Inflammatory macrophage treated with lipopolysaccharide for 1 hour (primary cell): ENCODE measurements at regions not wholly inside any gene's neighbourhood (a gene's known extent, or its start where the extent isn't known, plus 50 kb on each side); places are given as distances from the start of the nearest gene placed in this dataset.
A peak's percentile ranks its signal among the peaks of the same experiment; 100 is the strongest.
"Not testable (repeated sequence)": the region's sequence is repeated elsewhere in the genome, so short reads cannot be mapped to it uniquely, and the experiment has no call there.

Experiments used
- DNase-seq, 2 donors: peaks; one replicate each; pipeline ENCODE4 v3.0.0-alpha.2; 2020 to 2022

DNA sequence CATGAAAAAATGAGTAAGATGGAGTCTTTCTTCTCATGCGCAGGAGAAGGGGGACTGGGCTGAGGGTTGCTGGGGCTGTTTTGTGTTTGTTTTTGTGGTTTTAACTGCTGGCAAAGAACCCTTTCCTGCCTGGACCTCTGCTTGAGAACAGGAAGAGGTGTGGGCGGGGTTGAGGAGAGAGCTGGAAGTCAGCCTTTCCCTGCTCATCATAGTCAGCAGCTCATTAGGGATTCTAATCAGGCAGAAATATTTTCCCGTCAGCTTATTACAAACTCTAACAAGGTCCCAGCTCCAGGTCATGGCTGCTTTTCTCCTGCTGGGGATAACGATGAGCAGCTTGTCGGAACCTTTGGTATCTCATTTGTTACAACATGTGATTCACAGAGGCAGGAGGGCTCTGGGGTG lies 185.0 kb upstream of the NRXN3 start:
- no peak for DNase-seq

DNA sequence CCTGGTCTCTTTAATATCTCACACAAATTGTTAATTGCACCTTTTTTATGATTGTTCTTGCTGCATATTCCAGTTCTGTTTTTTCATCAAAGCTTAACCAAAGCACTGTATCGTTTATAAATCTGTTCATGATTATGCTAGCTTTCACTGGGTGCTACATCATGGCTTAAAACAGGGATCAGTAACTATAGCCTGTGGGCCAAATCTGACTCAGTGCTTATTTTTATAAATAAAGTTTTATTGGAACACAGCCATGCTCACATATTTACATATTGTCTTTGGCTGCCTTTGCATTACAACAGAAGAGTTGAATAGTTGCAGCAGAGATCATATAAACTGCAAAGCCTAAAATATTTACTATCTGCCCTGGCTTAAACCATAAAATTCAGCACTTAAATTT lies 183.4 kb upstream of the NRXN3 start:
- DNase-seq: no peak

DNA sequence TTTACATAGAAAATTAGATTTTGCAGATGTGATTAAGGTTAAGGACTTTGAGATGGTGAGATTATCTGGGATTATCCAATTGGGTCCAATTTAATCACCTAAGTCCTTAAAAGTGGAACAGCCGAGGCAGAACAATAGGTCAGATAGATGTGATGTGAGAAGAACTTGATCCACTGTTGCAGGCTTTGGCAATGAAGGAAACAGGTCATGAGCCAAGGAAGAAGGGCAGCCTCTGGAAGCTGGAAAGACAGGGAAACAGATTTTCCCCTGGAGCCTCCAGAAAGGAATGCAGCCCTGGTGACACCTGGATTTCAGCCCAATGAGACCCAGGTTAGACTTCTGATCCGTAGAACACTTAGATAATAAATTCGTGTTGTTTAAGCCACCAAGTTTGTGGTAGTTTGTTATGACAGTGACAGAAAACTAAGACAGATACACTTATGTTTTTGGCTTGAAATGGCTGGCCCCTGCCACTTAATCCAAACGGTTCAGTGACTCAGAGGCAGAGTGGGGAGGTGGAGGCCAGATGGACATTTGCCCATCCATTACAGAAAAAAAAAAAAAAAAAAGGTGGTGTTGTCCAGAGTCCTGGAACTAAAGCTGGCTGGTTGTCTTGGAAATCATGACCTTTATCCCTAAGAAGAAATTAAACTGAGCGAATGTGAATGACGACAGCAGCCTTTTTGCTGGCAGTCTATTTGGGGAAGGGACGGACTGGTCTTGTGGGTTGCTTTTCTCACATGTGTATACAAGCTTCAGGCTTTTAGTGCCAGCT lies 181.9 kb upstream of the NRXN3 start:
- DNase-seq: no peak

DNA sequence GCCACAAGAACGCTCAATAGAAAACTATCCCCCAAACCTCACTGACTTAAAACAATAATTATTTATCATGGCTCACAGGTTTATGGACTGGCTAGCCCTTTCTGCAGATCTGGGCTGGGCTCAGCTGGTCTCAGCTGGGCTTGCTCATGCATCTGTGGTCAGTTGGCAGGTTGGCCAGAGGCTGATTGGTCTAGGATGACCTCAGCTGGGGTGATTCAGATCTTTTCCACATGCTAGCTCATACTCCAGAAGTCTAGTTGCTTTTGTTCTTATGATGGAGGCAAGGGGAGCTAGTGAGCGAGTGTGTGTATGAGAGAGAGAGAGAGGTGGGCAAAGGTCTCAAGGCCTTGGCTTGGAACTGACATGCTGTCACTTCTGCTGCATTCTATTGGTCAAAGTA lies 181.2 kb upstream of the NRXN3 start:
- no peak for DNase-seq

DNA sequence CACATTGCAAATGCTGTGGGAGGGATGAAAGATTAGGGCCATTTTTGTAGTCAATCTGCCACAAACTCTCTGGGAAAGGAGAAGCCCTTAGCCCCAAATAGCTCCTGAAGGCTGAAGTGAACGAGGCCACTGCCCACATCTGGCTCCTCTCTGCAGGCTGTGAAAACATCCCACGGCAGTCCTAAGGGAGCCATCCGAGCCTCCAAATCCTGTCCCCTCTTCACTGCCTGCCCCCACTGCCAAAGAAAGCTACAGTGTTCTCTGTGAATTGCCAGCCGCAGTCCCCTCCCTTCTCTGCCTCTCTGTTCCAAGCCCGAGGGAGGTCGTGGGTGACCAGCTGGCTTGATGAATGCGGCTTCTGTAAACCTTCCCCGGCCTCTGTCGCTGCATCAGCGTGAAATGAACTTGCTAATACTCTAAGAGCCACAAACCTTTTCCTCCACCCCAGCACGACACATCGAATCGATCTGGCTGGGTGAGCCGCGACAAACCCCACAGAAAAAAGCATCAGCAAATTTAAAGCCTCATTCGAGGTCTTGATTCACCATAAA lies 180.7 kb upstream of the NRXN3 start:
- no peak for DNase-seq

DNA sequence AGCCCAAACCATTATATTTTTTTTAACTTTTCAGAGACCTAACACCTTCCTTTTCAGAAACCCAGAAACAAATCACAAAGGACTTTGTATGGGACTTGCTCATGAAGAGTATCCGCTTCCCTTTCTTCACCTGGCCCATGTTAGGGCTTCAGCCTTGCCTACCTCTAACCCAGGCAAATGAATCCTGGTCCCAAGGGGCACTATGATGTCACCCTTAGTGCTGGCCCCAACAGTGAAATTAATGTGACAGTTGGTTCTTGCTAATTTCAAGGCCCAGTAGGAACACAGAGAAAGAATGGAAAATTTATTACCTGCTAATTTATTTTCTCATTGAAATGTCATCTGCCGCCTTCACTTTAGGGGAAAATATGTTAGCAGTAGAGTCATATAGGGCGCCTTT lies 179.8 kb upstream of the NRXN3 start:
- no peak for DNase-seq

DNA sequence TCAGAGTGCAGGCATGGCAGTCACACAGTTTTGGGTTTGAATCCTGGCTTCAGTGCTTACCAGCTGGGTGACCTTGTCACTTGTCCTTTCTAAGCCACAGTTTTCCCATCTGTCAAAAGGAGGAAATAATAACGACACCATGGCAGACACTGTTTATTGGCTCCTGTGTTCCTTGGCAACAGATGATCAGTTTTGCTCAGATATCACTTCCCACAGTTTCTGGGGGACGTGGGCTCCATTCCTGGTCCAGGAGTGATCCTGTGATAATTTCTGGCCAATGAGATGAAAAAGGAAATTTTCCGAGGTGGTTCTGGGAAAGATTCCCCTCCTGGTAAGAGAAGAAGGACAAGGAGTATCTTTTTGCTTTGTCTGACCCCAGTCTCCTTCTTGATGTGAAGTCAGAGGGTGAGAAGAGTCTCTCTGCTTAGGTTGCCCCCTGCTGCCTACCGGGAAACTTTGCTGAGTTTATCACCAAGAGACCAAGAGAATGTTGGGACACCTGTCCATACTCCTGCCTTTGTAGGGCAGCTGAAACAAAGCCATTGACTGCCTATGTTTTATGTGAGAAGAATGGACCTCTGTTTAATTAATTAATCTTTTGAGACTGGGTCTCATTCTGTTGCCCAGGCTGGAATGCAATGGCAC lies 178.9 kb upstream of the NRXN3 start:
- no peak for DNase-seq

DNA sequence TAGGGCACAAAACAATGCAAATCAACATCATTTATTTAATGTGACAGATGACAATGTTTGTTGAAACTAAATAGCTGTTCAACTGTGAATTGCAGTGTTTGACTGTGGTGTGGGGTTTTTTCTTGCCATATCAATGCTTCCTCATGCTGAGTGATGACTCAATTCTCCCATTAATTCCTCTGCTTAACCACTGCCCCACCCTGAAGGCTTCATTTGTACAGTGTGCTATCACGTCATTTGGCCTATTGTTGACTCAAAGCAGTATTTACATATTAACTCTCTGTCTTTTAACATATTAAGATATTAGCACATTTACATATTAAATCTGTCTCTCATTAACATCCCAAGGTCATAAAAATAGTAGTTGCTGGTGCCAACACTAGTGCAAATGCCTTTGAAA lies 164.8 kb upstream of the NRXN3 start:
- peak; percentile 33 to 82 for DNase-seq

DNA sequence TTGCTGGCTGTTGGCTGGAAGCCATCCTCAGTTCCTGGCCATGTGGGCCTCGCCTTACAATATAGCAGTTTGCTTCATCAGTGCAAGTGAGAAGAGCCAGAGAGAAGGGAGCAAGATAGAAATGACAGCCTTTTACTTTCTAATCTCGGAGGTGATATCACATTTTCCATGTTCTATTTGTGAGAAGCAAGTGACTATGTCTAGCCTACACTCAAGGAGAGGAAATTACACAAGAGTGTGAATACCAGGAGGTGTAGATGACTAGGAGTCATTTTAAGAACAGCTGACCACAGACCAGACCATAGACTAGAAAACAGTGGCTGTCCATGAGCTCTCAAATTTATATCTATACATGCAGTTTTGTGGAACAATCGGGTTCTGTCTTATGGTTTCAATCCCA lies 163.0 kb upstream of the NRXN3 start:
- peak; percentile 14 to 68 for DNase-seq

DNA sequence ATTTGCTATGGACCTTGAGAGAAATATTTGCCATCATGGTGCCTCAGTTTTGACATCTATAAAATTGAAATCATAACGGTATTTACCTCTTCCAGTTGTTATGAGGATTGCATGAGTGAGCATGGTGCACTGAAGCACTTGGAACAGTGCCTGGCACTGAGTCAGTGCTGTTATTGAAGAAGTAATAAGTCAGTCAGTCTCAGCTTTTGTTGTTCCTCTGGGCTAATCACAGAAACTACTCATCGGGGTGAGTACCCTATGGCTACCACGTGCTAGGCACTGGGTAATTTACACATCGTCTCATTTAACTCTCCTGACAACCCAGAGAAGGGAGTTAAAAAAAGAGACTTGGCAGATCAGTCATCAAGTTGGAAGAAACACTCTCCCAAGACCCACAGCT lies 159.5 kb upstream of the NRXN3 start:
- DNase-seq: peak in 1 of 2 donors; percentile 31

DNA sequence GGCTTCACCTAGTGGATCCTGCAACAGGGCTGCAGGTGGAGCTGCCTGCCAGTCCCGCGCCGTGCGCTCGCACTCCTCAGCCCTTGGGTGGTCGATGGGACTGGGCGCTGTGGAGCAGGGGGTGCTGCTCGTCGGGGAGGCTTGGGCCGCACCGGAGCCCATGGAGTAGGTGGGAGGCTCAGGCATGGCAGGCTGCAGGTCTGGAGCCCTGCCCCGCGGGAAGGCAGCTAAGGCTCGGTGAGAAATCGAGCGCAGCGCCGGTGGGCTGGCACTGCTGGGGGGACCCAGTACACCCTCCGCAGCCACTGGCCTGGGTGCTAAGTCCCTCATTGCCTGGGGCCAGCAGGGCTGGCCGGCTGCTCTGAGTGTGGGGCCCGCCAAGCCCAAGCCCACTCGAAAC lies 156.3 kb upstream of the NRXN3 start:
- DNase-seq: not testable (repeated sequence)

DNA sequence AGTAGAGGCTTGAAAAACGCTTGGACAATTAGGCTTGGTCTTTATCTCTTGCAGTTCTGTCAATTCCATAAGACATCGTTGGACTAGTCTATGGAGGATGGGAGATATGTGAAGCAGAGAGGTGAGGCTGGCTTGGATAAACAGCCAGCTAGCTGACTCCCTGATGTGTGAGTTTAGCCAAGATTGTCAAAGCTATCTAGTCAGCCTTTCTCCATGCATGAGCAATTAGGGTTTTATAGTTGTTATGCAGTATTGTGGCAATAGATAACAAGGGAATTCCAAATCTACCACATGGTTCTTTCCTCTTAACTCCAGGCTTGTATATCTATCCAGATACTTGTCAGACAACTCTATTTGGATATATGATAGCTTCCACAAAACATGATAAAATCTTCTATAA lies 153.6 kb upstream of the NRXN3 start:
- no peak for DNase-seq

DNA sequence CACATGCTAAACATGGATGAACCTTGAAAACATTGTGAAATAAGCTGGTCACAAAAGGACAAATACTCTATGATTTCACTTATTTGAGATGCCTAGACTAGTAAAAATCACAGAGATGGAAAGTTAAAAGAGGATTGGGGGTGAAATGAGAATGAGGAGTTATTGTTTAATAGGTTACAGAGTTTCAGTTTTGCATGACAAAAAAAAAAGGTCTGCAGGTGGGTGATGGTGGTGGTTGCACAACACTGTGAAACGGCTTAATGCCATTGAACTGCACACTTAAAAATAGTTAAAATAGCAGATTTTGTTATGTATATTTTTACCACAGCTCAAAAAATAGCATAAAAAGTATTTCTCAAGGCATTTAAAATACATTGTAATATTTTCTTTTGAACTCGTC lies 151.9 kb upstream of the NRXN3 start:
- DNase-seq: no peak

DNA sequence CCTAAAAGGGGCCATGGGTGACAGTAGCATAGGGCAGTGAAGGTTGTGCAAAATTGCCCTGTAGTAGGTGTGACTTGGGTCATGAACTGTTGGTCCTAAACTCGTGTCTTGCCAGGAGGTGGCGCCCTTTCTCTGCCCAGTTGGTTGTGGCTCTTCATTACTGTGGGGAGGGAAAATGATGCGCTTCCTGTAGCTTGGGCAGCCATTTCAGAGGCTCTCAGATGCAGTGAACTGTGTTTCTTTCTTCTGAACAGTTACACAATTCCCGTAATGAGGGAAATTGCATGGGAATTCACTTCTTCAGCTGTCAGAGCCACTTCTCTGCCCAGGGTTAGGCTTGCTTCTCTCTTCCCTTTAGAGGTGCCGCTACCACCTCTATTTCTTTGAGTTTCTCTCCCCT lies 148.1 kb upstream of the NRXN3 start:
- DNase-seq: peak; percentile 40 to 81

DNA sequence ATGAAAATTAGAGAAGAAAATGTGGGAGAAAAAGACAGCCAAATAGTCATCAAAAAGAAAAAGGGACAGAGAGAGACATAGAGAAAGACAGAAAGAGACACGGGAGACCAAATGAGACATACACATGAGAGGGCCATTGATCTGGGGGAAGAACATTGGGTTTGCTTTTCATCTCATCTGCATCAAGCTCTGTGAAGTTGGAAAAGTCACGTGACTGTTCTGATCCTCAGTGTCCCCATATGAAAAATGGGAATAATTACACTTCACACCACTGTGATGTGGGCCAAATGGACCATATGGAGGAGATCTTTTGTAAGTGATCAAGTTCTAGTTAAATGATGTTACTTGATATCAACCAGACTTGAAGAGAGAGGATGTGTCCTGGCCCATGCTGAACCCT lies 147.1 kb upstream of the NRXN3 start:
- no peak for DNase-seq

DNA sequence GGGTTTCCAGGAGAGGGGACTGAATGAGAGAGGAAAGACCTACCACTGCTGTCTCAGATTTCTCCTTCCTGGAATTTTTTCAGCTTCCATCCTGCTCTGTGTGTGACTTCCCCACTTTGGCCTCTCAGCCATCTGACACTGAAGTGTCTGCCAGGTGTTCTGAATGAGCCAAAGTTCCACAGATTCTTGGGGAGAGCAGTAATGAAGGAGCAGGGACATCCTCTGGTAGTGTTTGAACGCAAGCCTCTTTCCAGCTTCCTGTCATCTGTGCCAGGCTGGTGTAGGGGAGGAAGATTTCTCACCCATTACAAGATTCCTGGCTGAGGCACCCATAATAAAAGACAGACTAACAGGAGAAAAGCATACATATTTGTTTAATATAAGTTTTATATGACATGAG lies 141.7 kb upstream of the NRXN3 start:
- no peak for DNase-seq

DNA sequence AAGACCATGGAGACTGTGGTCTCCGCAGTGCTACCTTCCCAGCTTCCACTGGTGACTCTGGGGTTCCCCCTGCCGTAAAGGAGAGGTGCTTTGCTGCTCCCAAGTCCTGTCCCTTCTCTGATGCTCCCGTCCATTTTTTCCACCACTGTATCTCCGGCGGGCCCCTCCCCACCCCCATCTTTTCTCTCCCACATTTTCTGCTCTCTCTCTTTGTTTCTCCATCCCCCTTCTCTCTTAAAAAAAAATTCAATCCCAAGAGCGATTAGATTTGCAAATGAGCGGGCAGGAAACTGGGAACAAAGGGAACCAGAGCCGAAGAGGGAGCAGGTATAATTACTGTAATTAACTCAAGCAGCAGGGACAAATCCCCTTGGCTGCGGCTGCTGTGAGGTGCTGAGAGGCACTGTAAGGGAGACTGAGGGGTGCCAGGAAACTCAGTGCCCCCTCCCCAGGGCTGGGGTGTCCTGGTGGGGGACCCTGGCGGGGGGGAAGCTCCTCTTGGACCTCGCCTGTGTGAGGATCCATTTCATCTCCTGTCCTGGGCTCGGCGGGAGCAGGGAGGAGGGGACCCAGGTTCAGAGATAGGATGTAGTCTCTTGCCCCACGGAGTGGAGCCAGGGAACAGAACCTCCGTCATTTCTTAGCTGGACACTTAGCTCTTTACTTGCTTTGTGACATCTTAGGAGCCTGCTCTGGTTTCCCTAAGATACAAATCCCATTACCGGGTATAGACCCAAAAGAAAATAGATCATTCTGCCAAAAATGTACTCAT lies 140.4 kb upstream of the NRXN3 start:
- no peak for DNase-seq

DNA sequence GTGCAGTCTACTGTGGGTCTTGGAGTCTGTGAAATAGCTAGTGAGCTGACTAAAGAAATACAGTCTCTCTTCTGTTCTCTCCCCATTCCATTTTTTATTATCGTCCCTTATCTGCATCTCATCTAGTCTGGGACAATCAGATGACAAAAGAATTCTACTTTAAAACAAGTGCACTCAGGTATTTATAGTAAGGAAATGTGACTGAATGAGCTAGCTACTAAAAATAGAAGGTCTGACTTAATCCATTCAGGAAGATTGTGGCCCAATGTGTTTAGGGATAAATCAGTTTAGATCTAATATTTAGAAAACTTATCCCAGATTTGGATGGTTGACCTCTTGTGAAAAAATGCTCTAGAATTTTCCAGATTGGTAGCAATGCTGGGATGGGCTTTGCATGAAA lies 126.8 kb upstream of the NRXN3 start:
- DNase-seq: no peak

DNA sequence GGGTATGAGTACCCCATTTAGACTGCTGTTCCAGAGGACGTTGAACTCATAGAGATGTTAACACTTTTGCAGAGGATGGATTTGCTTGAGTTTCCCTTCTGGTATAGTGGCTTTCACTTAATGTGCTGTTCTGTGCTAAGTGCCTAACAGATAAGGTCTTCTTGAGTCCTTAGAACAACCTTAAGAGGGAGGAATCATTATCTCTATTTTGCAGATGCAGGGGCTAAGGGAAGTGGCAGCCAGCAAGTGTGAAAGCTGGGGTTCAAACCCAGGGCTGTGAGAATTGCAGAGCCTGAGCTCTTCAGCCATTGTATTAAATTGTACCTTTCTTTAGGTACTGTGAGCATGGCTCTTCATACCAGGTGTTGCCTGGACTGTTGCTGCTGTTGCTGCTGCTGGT lies 122.1 kb upstream of the NRXN3 start:
- DNase-seq: no peak

DNA sequence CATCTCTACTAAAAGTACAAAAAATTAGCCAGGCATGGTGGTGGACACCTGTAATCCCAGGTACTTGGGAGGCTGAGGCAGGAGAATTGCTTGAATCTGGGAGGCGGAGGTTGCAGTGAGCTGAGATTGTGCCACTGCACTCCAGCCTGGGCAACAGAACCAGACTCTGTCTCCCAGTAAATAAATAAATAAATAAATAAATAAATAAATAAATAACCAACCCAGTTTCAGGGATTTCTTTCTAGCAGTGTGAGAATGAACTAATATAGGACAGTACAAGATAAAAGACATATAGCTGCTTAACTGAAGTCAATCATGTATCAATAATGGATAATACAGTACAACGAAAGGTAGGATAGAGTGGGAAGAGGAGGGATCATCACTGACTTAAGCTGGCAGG lies 113.3 kb upstream of the NRXN3 start:
- not testable (repeated sequence) for DNase-seq

DNA sequence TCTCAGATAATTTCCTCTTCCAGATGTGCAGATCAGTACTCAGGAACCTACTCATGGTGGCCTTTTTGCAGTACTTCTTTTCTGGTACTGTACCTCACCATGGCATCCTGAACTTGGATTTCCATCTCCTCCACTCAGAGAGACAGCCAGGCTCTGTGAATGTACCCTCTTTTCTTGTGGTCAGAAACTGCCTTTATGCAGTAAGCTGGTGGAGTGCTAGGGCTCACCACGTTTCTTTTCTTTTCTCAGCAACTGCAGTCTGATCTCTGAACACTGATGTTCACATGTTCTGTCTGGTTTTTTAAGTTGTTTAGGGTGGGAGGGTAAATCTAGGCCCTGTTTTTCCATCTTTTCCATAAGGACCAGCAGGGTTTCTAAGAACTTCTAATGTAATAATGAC lies 99.8 kb upstream of the NRXN3 start:
- no peak for DNase-seq

DNA sequence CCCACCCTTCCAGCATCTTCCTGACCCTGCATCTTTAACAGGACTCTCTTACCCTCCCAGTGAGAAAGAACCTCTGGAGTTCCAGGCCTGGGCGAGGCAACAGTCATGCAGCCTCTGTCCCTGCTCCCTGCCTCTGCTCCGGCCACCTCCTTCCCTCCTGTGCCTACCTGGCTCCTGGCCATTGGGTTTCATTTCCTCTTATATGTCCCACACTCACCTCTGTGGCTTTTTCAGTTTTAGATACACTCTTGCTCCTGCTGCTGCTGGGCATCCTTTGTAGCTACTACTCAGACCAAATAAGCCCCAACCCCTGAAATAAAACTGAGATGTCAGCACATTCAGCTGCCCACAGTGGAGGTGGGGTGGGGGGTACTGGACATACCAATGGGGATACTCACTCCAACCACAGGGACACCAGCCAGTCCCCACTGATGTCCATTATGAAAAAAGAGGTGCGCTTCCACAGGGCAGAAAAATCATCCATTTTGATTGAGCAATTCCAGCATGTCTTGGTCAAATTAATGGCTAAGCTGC lies 99.1 kb upstream of the NRXN3 start:
- no peak for DNase-seq

DNA sequence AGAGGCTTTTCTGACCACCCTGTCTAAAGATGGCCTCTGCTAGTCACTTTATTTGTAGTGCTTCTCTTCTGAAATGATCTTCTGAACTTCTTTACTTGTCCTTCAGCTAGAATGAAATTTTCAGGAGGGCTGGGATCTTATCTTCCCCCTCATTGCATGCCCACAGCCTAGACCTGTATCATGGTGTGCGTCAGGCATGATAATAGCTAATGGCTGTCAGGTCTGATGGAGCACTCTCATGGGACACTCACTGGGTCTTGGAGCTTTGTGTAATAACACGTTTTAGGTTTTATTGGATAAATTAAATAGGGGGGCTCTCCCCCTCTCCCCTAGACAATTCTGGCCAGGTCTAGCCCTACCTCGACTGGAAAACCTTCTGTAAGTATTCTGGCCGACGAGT lies 97.1 kb upstream of the NRXN3 start:
- no peak for DNase-seq

DNA sequence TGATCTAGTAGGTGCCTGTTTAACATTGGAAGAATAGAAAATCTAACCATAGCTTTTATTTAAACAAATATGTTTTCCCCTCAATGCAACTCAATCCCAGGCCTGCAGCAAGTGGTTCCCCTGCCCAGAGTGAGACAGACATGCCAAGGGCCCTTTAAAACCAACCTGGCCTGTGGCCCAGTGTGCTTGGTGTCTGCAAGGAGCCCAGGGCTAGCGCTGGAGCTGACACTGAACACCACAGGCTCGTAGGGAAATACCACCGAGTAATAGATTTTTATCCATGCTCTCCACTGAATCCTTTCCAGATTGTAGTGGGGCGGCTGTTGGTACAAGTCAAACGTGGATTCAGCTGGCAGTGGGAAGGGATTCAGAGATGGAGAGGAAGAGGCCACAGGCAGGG lies 95.6 kb upstream of the NRXN3 start:
- no peak for DNase-seq
